ENCODE measurements at regions not wholly inside any gene's neighbourhood (a gene's known extent, or its start where the extent isn't known, plus 50 kb on each side); places are given as distances from the start of the nearest gene placed in this dataset.

GRCh38 chr1:56336982-56337381, 242.4 kb downstream of the PLPP3 start:
- no peak for TF ChIP-seq CTCF (IDR thresholded peaks at IDR 0.05)
- no peak overlapping the region for H3K27ac Mint-ChIP-seq
- no peak for DNase-seq
- H3K4me3 Mint-ChIP-seq, result no peak overlapping the region
- H3K27me3 Mint-ChIP-seq (ENCODE audit: insufficient read depth), result no peaks in the 10 kb centered on the region; the same call in 1 of the 2 replicates
- H3K9me3 Mint-ChIP-seq, result peaks cover 4% of the 10 kb centered on the region; the same call in 1 of the 2 replicates
- no peaks in the 10 kb centered on the region for H3K4me1 Mint-ChIP-seq (ENCODE audit: low read depth)
- H3K36me3 Mint-ChIP-seq (ENCODE audit: low read depth), result no peaks in the 10 kb centered on the region

- H3K4me1 Mint-ChIP-seq (ENCODE audit: low read depth), result peaks cover 8% of the 10 kb centered on the region
- no peaks in the 10 kb centered on the region for H3K9me3 Mint-ChIP-seq
- no peaks in the 10 kb centered on the region for H3K36me3 Mint-ChIP-seq (ENCODE audit: low read depth)
- H3K27ac Mint-ChIP-seq, result no peak overlapping the region
- no peak overlapping the region for H3K4me3 Mint-ChIP-seq
- TF ChIP-seq CTCF (IDR thresholded peaks at IDR 0.05), result no peak
- DNase-seq, result no peak
- no peaks in the 10 kb centered on the region; the same call in 1 of the 2 replicates for H3K27me3 Mint-ChIP-seq (ENCODE audit: insufficient read depth)
These were observed 244.0 kb downstream of the PLPP3 start for GRCh38 chr1:56335394-56335793.

GRCh38 chr1:56334047-56334446, 245.3 kb downstream of the PLPP3 start:
- Mint-ChIP-seq H3K36me3 (ENCODE audit: low read depth) (no peaks in the 10 kb centered on the region), H3K4me3 (no peak overlapping the region), H3K27me3 (ENCODE audit: insufficient read depth) (no peaks in the 10 kb centered on the region), H3K27ac (no peak overlapping the region), H3K4me1 (ENCODE audit: low read depth) (peaks cover 13% of the 10 kb centered on the region), H3K9me3 (no peaks in the 10 kb centered on the region)
- no peak for DNase-seq
- no peak for TF ChIP-seq CTCF (IDR thresholded peaks at IDR 0.05)

- no peak for TF ChIP-seq CTCF (IDR thresholded peaks at IDR 0.05)
- Mint-ChIP-seq H3K9me3 (no peaks in the 10 kb centered on the region), H3K4me1 (ENCODE audit: low read depth) (peaks cover 18% of the 10 kb centered on the region), H3K27me3 (ENCODE audit: insufficient read depth) (no peaks in the 10 kb centered on the region), H3K27ac (no peak overlapping the region), H3K4me3 (no peak overlapping the region), H3K36me3 (ENCODE audit: low read depth) (no peaks in the 10 kb centered on the region)
- no peak for DNase-seq
These were observed 245.9 kb downstream of the PLPP3 start for GRCh38 chr1:56333461-56333860.

- H3K27me3 Mint-ChIP-seq (ENCODE audit: insufficient read depth), result no peaks in the 10 kb centered on the region; the same call in 1 of the 2 replicates
- no peak for DNase-seq
- TF ChIP-seq CTCF (IDR thresholded peaks at IDR 0.05), result no peak
- no peak overlapping the region for H3K27ac Mint-ChIP-seq
- H3K9me3 Mint-ChIP-seq, result no peaks in the 10 kb centered on the region
- H3K4me1 Mint-ChIP-seq (ENCODE audit: low read depth), result peaks cover 18% of the 10 kb centered on the region
- H3K4me3 Mint-ChIP-seq, result no peak overlapping the region
- no peaks in the 10 kb centered on the region for H3K36me3 Mint-ChIP-seq (ENCODE audit: low read depth)
These were observed 247.3 kb downstream of the PLPP3 start for GRCh38 chr1:56331892-56332567.
